ENCODE measurements at regions not wholly inside any gene's neighbourhood (a gene's known extent, or its start where the extent isn't known, plus 50 kb on each side); places are given as distances from the start of the nearest gene placed in this dataset.

- DNase-seq = no peak
Observed at GRCh38 chr5:152269533-152269932, 135.5 kb downstream of the NMUR2 start.

GRCh38 chr5:152264645-152265254, 140.3 kb downstream of the NMUR2 start:
- DNase-seq = no peak

- no peak for DNase-seq
Observed at GRCh38 chr5:152262667-152263066, 142.4 kb downstream of the NMUR2 start.

GRCh38 chr5:152260940-152261339, 144.1 kb downstream of the NMUR2 start:
- no peak for DNase-seq

- DNase-seq = no peak
Observed at GRCh38 chr5:152259702-152260101, 145.4 kb downstream of the NMUR2 start.

- DNase-seq = no peak
Observed at GRCh38 chr5:152256580-152256979, 148.5 kb downstream of the NMUR2 start.

- no peak for DNase-seq
Observed at GRCh38 chr5:152255411-152255810, 149.7 kb downstream of the NMUR2 start.

GRCh38 chr5:152247850-152248385, 157.2 kb downstream of the NMUR2 start:
- no peak for DNase-seq

GRCh38 chr5:152246401-152246800, 158.7 kb downstream of the NMUR2 start:
- no peak for DNase-seq

- no peak for DNase-seq
Observed at GRCh38 chr5:152237531-152237930, 167.5 kb downstream of the NMUR2 start.

GRCh38 chr5:152226191-152226590, 178.9 kb downstream of the NMUR2 start:
- no peak for DNase-seq

- no peak for DNase-seq
Observed at GRCh38 chr5:152221721-152222629, 183.1 kb downstream of the NMUR2 start.

GRCh38 chr5:152218694-152219093, 186.4 kb downstream of the NMUR2 start:
- DNase-seq = no peak

GRCh38 chr5:152205804-152206203, 199.3 kb downstream of the NMUR2 start:
- DNase-seq = no peak

- no peak for DNase-seq
Observed at GRCh38 chr5:152202321-152202720, 202.8 kb downstream of the NMUR2 start.

- no peak for DNase-seq
Observed at GRCh38 chr5:152193391-152194107, 211.5 kb downstream of the NMUR2 start.

GRCh38 chr5:152188251-152188650, 216.8 kb downstream of the NMUR2 start:
- DNase-seq = no peak

GRCh38 chr5:152187668-152188067, 217.4 kb downstream of the NMUR2 start:
- no peak for DNase-seq

GRCh38 chr5:152185547-152186245, 219.4 kb downstream of the NMUR2 start:
- DNase-seq = no peak

GRCh38 chr5:152184266-152184665, 220.8 kb downstream of the NMUR2 start:
- no peak for DNase-seq

- DNase-seq = no peak
Observed at GRCh38 chr5:152181461-152181860, 223.6 kb downstream of the NMUR2 start.

- DNase-seq = peak; percentile 7 to 11
Observed at GRCh38 chr5:152178350-152178699, 226.8 kb downstream of the NMUR2 start.
